ENCODE measurements at regions not wholly inside any gene's neighbourhood (a gene's known extent, or its start where the extent isn't known, plus 50 kb on each side); places are given as distances from the start of the nearest gene placed in this dataset.

- DNase-seq, result no peak
Observed at GRCh38 chr20:39795401-39796272, 833.5 kb downstream of the DHX35 start.

GRCh38 chr20:39792334-39792733, 830.2 kb downstream of the DHX35 start:
- DNase-seq, result no peak

- DNase-seq, result no peak
Observed at GRCh38 chr20:39789411-39789810, 827.3 kb downstream of the DHX35 start.

- DNase-seq, result no peak
Observed at GRCh38 chr20:39785252-39785917, 823.2 kb downstream of the DHX35 start.

- DNase-seq, result no peak
Observed at GRCh38 chr20:39784693-39785092, 822.5 kb downstream of the DHX35 start.

- no peak for DNase-seq
Observed at GRCh38 chr20:39778847-39779604, 816.9 kb downstream of the DHX35 start.

GRCh38 chr20:39778431-39778830, 816.3 kb downstream of the DHX35 start:
- no peak for DNase-seq

GRCh38 chr20:39777610-39778009, 815.5 kb downstream of the DHX35 start:
- DNase-seq, result no peak

- DNase-seq, result no peak
Observed at GRCh38 chr20:39775110-39775509, 813.0 kb downstream of the DHX35 start.

GRCh38 chr20:39773380-39774000, 811.3 kb downstream of the DHX35 start:
- DNase-seq, result no peak

GRCh38 chr20:39767352-39767751, 805.2 kb downstream of the DHX35 start:
- DNase-seq, result no peak

- DNase-seq, result no peak
Observed at GRCh38 chr20:39766333-39766732, 804.2 kb downstream of the DHX35 start.

- DNase-seq, result no peak
Observed at GRCh38 chr20:39762716-39763115, 800.6 kb downstream of the DHX35 start.

- no peak for DNase-seq
Observed at GRCh38 chr20:39758876-39759275, 796.7 kb downstream of the DHX35 start.

GRCh38 chr20:39756828-39757227, 794.7 kb downstream of the DHX35 start:
- DNase-seq, result no peak

GRCh38 chr20:39756369-39756768, 794.2 kb downstream of the DHX35 start:
- no peak for DNase-seq

- DNase-seq, result no peak
Observed at GRCh38 chr20:39752262-39752876, 790.2 kb downstream of the DHX35 start.

- DNase-seq, result no peak
Observed at GRCh38 chr20:39751557-39752137, 789.5 kb downstream of the DHX35 start.

- DNase-seq, result no peak
Observed at GRCh38 chr20:39745380-39745779, 783.2 kb downstream of the DHX35 start.

- DNase-seq, result no peak
Observed at GRCh38 chr20:39738651-39739050, 776.5 kb downstream of the DHX35 start.

- no peak for DNase-seq
Observed at GRCh38 chr20:39736434-39737327, 774.5 kb downstream of the DHX35 start.

Measured in activated CD4-positive, alpha-beta T cell treated with anti-CD3 and anti-CD28 coated beads for 48 hours (primary cell).